ENCODE measurements at regions not wholly inside any gene's neighbourhood (a gene's known extent, or its start where the extent isn't known, plus 50 kb on each side); places are given as distances from the start of the nearest gene placed in this dataset.

- DNase-seq (ENCODE audit: low spot score) = no peak
Measured at GRCh38 chr5:88396751-88397281, 128.2 kb upstream of the TMEM161B start.

- no peak for DNase-seq (ENCODE audit: low spot score)
Measured at GRCh38 chr5:88396000-88396535, 127.4 kb upstream of the TMEM161B start.

- no peak for DNase-seq (ENCODE audit: low spot score)
Measured at GRCh38 chr5:88395264-88395663, 126.6 kb upstream of the TMEM161B start.

GRCh38 chr5:88394536-88395175, 126.0 kb upstream of the TMEM161B start:
- no peak for DNase-seq (ENCODE audit: low spot score)

GRCh38 chr5:88393716-88394535, 125.3 kb upstream of the TMEM161B start:
- no peak for DNase-seq (ENCODE audit: low spot score)

- DNase-seq (ENCODE audit: low spot score) = no peak
Measured at GRCh38 chr5:88393042-88393441, 124.4 kb upstream of the TMEM161B start.

GRCh38 chr5:88391991-88392390, 123.3 kb upstream of the TMEM161B start:
- DNase-seq (ENCODE audit: low spot score) = no peak

GRCh38 chr5:88391116-88391515, 122.5 kb upstream of the TMEM161B start:
- no peak for DNase-seq (ENCODE audit: low spot score)

GRCh38 chr5:88390481-88390880, 121.8 kb upstream of the TMEM161B start:
- DNase-seq (ENCODE audit: low spot score) = no peak

- no peak for DNase-seq (ENCODE audit: low spot score)
Measured at GRCh38 chr5:88390096-88390441, 121.4 kb upstream of the TMEM161B start.

- DNase-seq (ENCODE audit: low spot score) = no peak
Measured at GRCh38 chr5:88389338-88390095, 120.9 kb upstream of the TMEM161B start.

- DNase-seq (ENCODE audit: low spot score) = no peak
Measured at GRCh38 chr5:88388476-88389337, 120.1 kb upstream of the TMEM161B start.

- DNase-seq (ENCODE audit: low spot score) = no peak
Measured at GRCh38 chr5:88384886-88385285, 116.2 kb upstream of the TMEM161B start.

GRCh38 chr5:88380332-88380731, 111.7 kb upstream of the TMEM161B start:
- DNase-seq (ENCODE audit: low spot score) = no peak

GRCh38 chr5:88377705-88378656, 109.3 kb upstream of the TMEM161B start:
- DNase-seq (ENCODE audit: low spot score) = no peak

- no peak for DNase-seq (ENCODE audit: low spot score)
Measured at GRCh38 chr5:88377240-88377639, 108.6 kb upstream of the TMEM161B start.

- DNase-seq (ENCODE audit: low spot score) = no peak
Measured at GRCh38 chr5:88376728-88377127, 108.1 kb upstream of the TMEM161B start.

- DNase-seq (ENCODE audit: low spot score) = no peak
Measured at GRCh38 chr5:88374391-88374790, 105.7 kb upstream of the TMEM161B start.

- no peak for DNase-seq (ENCODE audit: low spot score)
Measured at GRCh38 chr5:88370824-88371223, 102.2 kb upstream of the TMEM161B start.

- no peak for DNase-seq (ENCODE audit: low spot score)
Measured at GRCh38 chr5:88368201-88368600, 99.6 kb upstream of the TMEM161B start.
